OCI-LY7 (cell line): ENCODE measurements at regions not wholly inside any gene's neighbourhood (a gene's known extent, or its start where the extent isn't known, plus 50 kb on each side); places are given as distances from the start of the nearest gene placed in this dataset.

ENCODE experiments used
- BruUV-seq: library from RNA; stranded (reverse); fragments of 400-500 nt; replicated peaks from 2 replicates; lab custom pipeline; 2021; lab: Mats Ljungman, UMichigan
- CTCF ChIA-PET: fragments of 300-600 bp; sonication (Branson Sonifier 250); formaldehyde crosslinking; loops from one replicate; lab custom pipeline; 2022; ENCODE audit warnings: antibody characterized with exemption; ENCODE audit not compliant: unreplicated experiment; lab: Charles Lee
- POLR2A ChIA-PET: fragments of 300-600 bp; sonication (Branson Sonifier 250); formaldehyde crosslinking; loops from one replicate; lab custom pipeline; 2022; ENCODE audit warnings: antibody characterized with exemption; lab: Charles Lee
- DNase-seq: peaks from one replicate; pipeline ENCODE4 v3.0.0-alpha.2; 2015; ENCODE audit warnings: low spot score
- H2AFZ ChIP-seq: fragments of 200-600 bp; sonication (generic), shearing (Covaris generic); 2 replicates; pipeline ENCODE4 v1.6.1; 2014; ENCODE audit warnings: mild to moderate bottlenecking, antibody characterized with exemption, low read length, moderate library complexity
- H3K27ac ChIP-seq: fragments of 200-600 bp; sonication (generic); 2 replicates; pipeline ENCODE4 v1.5.1; 2014; ENCODE audit warnings: mixed run types, low read depth, mild to moderate bottlenecking, moderate library complexity, low read length, inconsistent platforms; ENCODE audit not compliant: poor library complexity, severe bottlenecking
- H3K36me3 ChIP-seq: fragments of 200-600 bp; sonication (generic); 2 replicates; pipeline ENCODE4 v1.6.1; 2014; ENCODE audit warnings: mild to moderate bottlenecking, antibody characterized with exemption, low read length, moderate library complexity, mixed read lengths; ENCODE audit not compliant: insufficient read depth
- H3K4me1 ChIP-seq: fragments of 200-600 bp; sonication (generic); 2 replicates; pipeline ENCODE4 v1.5.1; 2014; ENCODE audit warnings: mild to moderate bottlenecking, low read length; ENCODE audit not compliant: insufficient read depth, poor library complexity, severe bottlenecking
- H3K4me2 ChIP-seq: fragments of 200-600 bp; sonication (generic); 2 replicates; pipeline ENCODE4 v1.6.1; 2014; ENCODE audit warnings: mild to moderate bottlenecking, low read length
- H3K4me3 ChIP-seq: fragments of 200-600 bp; sonication (generic); 2 replicates; pipeline ENCODE4 v1.5.1; 2014; ENCODE audit warnings: mild to moderate bottlenecking, low read depth, low read length; ENCODE audit not compliant: poor library complexity, severe bottlenecking
- H3K79me2 ChIP-seq: fragments of 200-600 bp; sonication (generic); 2 replicates; pipeline ENCODE4 v1.6.1; 2016; ENCODE audit warnings: low read depth, mild to moderate bottlenecking, low read length, moderate library complexity, mixed read lengths; ENCODE audit not compliant: insufficient read depth
- H3K9me2 ChIP-seq: fragments of 200-600 bp; sonication (generic); 2 replicates; pipeline ENCODE4 v1.6.1; 2016; ENCODE audit warnings: mild to moderate bottlenecking, low read length, mixed read lengths; ENCODE audit not compliant: insufficient read depth
- H3K9me3 ChIP-seq: fragments of 200-600 bp; sonication (generic); 2 replicates; pipeline ENCODE4 v1.6.1; 2014; ENCODE audit warnings: mild to moderate bottlenecking, mixed run types, low read length, mixed read lengths
- H4K20me1 ChIP-seq: fragments of 200-600 bp; sonication (generic); 2 replicates; pipeline ENCODE4 v1.6.1; 2014; ENCODE audit warnings: mild to moderate bottlenecking, antibody characterized with exemption, low read length, moderate library complexity, mixed read lengths; ENCODE audit not compliant: insufficient read depth
- CTCF ChIP-seq: fragments of 200-600 bp; sonication (generic); conservative IDR thresholded peaks from 2 replicates; pipeline ENCODE4 v1.5.1; 2014; ENCODE audit warnings: mild to moderate bottlenecking, antibody characterized with exemption, low read length, moderate library complexity, mixed read lengths
- EZH2phosphoT487 ChIP-seq: fragments of 200-600 bp; sonication (generic); IDR thresholded peaks from 2 replicates; pipeline ENCODE4 v1.6.1; 2018; ENCODE audit warnings: low read depth, borderline replicate concordance, mild to moderate bottlenecking, mixed run types, antibody characterized with exemption, low read length, moderate library complexity, mixed read lengths
- intact Hi-C: fragments of 100-400 bp; cut with micrococcal nuclease; formaldehyde crosslinking; loops from one replicate; pipeline ENCODE4 v1.10.0; 2022; ENCODE audit not compliant: unreplicated experiment

GRCh38 chr10:7030134-7030855, 380.5 kb downstream of the SFMBT2 start:
- no peaks in the 10 kb centered on the region for H3K9me2 ChIP-seq
- H3K4me2 ChIP-seq = no peak overlapping the region
- TF ChIP-seq EZH2phosphoT487 = no peak
- TF ChIP-seq CTCF = no peak
- CTCF ChIA-PET = no interaction called here
- H3K27ac ChIP-seq = no peak overlapping the region
- H4K20me1 ChIP-seq = no peaks in the 10 kb centered on the region
- no peak overlapping the region for H2AFZ ChIP-seq
- no peaks in the 10 kb centered on the region for H3K36me3 ChIP-seq
- no peaks in the 10 kb centered on the region for H3K79me2 ChIP-seq
- no peak for DNase-seq
- no peak overlapping the region for H3K4me3 ChIP-seq
- H3K4me1 ChIP-seq = no peaks in the 10 kb centered on the region
- BruUV-seq = no TSS peak
- H3K9me3 ChIP-seq = no peaks in the 10 kb centered on the region
- POLR2A ChIA-PET = no interaction called here
- intact Hi-C loops = no loop called here

GRCh38 chr10:7029672-7030071, 381.2 kb downstream of the SFMBT2 start:
- H2AFZ ChIP-seq = no peak overlapping the region
- intact Hi-C loops = no loop called here
- no peaks in the 10 kb centered on the region for H3K4me1 ChIP-seq
- ChIA-PET POLR2A (no interaction called here), CTCF (no interaction called here)
- H3K9me2 ChIP-seq = no peaks in the 10 kb centered on the region
- H3K9me3 ChIP-seq = no peaks in the 10 kb centered on the region
- no peaks in the 10 kb centered on the region for H4K20me1 ChIP-seq
- H3K79me2 ChIP-seq = no peaks in the 10 kb centered on the region
- no peak for DNase-seq
- TF ChIP-seq CTCF = no peak
- TF ChIP-seq EZH2phosphoT487 = no peak
- no peaks in the 10 kb centered on the region for H3K36me3 ChIP-seq
- H3K27ac ChIP-seq = no peak overlapping the region
- H3K4me2 ChIP-seq = no peak overlapping the region
- no TSS peak for BruUV-seq
- no peak overlapping the region for H3K4me3 ChIP-seq

GRCh38 chr10:7028809-7029166, 382.0 kb downstream of the SFMBT2 start:
- no TSS peak for BruUV-seq
- intact Hi-C loops = no loop called here
- ChIA-PET POLR2A (interaction anchor here (0.7 kb wide), 1 partner anchor 590 kb away, joined by 3 read pairs; no protein-coding TSS in a partner anchor), CTCF (no interaction called here)
- no peaks in the 10 kb centered on the region for H4K20me1 ChIP-seq
- H3K4me3 ChIP-seq = no peak overlapping the region
- H3K4me1 ChIP-seq = no peaks in the 10 kb centered on the region
- no peak for TF ChIP-seq EZH2phosphoT487
- TF ChIP-seq CTCF = no peak
- H3K4me2 ChIP-seq = no peak overlapping the region
- DNase-seq = no peak
- no peaks in the 10 kb centered on the region for H3K9me2 ChIP-seq
- no peaks in the 10 kb centered on the region for H3K79me2 ChIP-seq
- H3K36me3 ChIP-seq = no peaks in the 10 kb centered on the region
- H3K27ac ChIP-seq = no peak overlapping the region
- no peaks in the 10 kb centered on the region for H3K9me3 ChIP-seq
- H2AFZ ChIP-seq = no peak overlapping the region
